ENCODE measurements at regions not wholly inside any gene's neighbourhood (a gene's known extent, or its start where the extent isn't known, plus 50 kb on each side); places are given as distances from the start of the nearest gene placed in this dataset.

GRCh38 chr2:207328944-207329386 lies 163.2 kb upstream of the KLF7 start:
- POLR2A ChIA-PET (ENCODE audit: unreplicated experiment), result no interaction called here
- peaks cover 19% of the 10 kb centered on the region for H3K4me1 ChIP-seq (replicated peaks; ENCODE audit: insufficient read depth)
- TF ChIP-seq, protein P1, sequence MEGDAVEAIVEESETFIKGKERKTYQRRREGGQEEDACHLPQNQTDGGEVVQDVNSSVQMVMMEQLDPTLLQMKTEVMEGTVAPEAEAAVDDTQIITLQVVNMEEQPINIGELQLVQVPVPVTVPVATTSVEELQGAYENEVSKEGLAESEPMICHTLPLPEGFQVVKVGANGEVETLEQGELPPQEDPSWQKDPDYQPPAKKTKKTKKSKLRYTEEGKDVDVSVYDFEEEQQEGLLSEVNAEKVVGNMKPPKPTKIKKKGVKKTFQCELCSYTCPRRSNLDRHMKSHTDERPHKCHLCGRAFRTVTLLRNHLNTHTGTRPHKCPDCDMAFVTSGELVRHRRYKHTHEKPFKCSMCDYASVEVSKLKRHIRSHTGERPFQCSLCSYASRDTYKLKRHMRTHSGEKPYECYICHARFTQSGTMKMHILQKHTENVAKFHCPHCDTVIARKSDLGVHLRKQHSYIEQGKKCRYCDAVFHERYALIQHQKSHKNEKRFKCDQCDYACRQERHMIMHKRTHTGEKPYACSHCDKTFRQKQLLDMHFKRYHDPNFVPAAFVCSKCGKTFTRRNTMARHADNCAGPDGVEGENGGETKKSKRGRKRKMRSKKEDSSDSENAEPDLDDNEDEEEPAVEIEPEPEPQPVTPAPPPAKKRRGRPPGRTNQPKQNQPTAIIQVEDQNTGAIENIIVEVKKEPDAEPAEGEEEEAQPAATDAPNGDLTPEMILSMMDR (conservative IDR thresholded peaks at IDR 0.05), result no peak
- TF ChIP-seq EZH2 (IDR thresholded peaks at IDR 0.05; ENCODE audit: low read depth), result no peak

GRCh38 chr2:207330912-207331311 lies 165.2 kb upstream of the KLF7 start:
- Histone ChIP-seq H3F3A (ENCODE audit: insufficient read depth, low read depth) (peaks cover 24% of the 10 kb centered on the region), H3K4me3 (no peak overlapping the region), H3K36me3 (ENCODE audit: low read depth) (no peaks in the 10 kb centered on the region), H2AFZ (peak overlapping the region; percentile 59; the same call in 1 of the 2 replicates), H3K9me3 (ENCODE audit: insufficient read depth, low read depth) (no peaks in the 10 kb centered on the region), H4K20me1 (ENCODE audit: insufficient read depth) (no peaks in the 10 kb centered on the region), H3K4me2 (peak overlapping the region; percentile 30), H3K27me3 (ENCODE audit: insufficient read depth, low read depth) (no peaks in the 10 kb centered on the region), H3K79me2 (ENCODE audit: low read depth) (no peaks in the 10 kb centered on the region), H3K27ac (peak overlapping the region; percentile 87), H3K4me1 (replicated peaks; ENCODE audit: insufficient read depth) (peaks cover 37% of the 10 kb centered on the region), H3K9me2 (ENCODE audit: insufficient read depth) (no peaks in the 10 kb centered on the region)
- POLR2A ChIA-PET (ENCODE audit: unreplicated experiment), result interaction anchor here (0.6 to 0.9 kb wide), 3 partner anchors 72 to 174 kb away, joined by 3 to 5 read pairs (median 3); no protein-coding TSS in a partner anchor
- no TSS peak for BruUV-seq (replicated peaks)
- DNase-seq, result peak; percentile 36 to 70
- CTCF ChIA-PET, result interaction anchor here (0.5 to 0.7 kb wide), 2 partner anchors 108 to 166 kb away, joined by 4 to 5 read pairs; no protein-coding TSS in a partner anchor
- TF ChIP-seq, protein P1 (conservative IDR thresholded peaks at IDR 0.05), result no peak
- TF ChIP-seq EZH2 (IDR thresholded peaks at IDR 0.05; ENCODE audit: low read depth), result no peak
- intact Hi-C loops (cut with micrococcal nuclease; ENCODE audit: unreplicated experiment), result loop anchor here (5.0 kb wide), 1 partner anchor 164 kb away; the partner anchor contains the start of gene KLF7

More at GRCh38 chr2:207328944-207329386, 163.2 kb upstream of the KLF7 start:
- no TSS peak for BruUV-seq (replicated peaks)
- no peaks in the 10 kb centered on the region for H3K79me2 ChIP-seq (ENCODE audit: low read depth)
- no peak for DNase-seq
- H3F3A ChIP-seq (ENCODE audit: insufficient read depth, low read depth), result peaks cover 5% of the 10 kb centered on the region; the same call in 1 of the 2 replicates
- H3K27me3 ChIP-seq (ENCODE audit: insufficient read depth, low read depth), result no peaks in the 10 kb centered on the region
- intact Hi-C loops (cut with micrococcal nuclease; ENCODE audit: unreplicated experiment), result no loop called here
- H4K20me1 ChIP-seq (ENCODE audit: insufficient read depth), result no peaks in the 10 kb centered on the region
- H3K4me3 ChIP-seq, result no peak overlapping the region
- CTCF ChIA-PET, result no interaction called here
- H3K36me3 ChIP-seq (ENCODE audit: low read depth), result no peaks in the 10 kb centered on the region
- H3K9me3 ChIP-seq (ENCODE audit: insufficient read depth, low read depth), result no peaks in the 10 kb centered on the region
- no peak overlapping the region for H3K4me2 ChIP-seq
- H3K9me2 ChIP-seq (ENCODE audit: insufficient read depth), result no peaks in the 10 kb centered on the region
- H2AFZ ChIP-seq, result no peak overlapping the region
- no peak overlapping the region for H3K27ac ChIP-seq

DNA sequence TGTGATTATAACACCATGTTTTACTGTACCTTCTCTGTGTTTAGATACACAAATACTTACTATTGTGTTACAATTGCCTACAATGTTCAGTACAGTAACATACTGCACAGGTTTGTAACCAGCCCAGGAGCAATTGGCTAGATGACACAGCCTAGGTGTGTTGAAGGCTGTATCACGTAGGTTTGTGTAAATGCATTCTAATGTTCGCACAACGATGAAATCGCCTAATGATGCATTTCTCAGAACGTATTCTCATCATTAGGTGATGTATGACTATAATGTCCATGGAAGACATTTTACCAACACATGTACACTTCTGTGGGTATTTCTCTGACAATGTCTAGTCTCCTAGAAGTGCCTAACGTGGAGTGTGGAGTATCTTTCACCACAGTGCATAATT lies 165.9 kb upstream of the KLF7 start:
- CTCF ChIA-PET, result no interaction called here
- intact Hi-C loops (cut with micrococcal nuclease; ENCODE audit: unreplicated experiment), result loop anchor here (5.0 kb wide), 1 partner anchor 164 kb away; the partner anchor contains the start of gene KLF7

More for the DNA sequence above, 165.9 kb upstream of the KLF7 start:
- Histone ChIP-seq H3K9me2 (ENCODE audit: insufficient read depth) (no peaks in the 10 kb centered on the region), H3F3A (ENCODE audit: insufficient read depth, low read depth) (peaks cover 25% of the 10 kb centered on the region), H3K36me3 (ENCODE audit: low read depth) (no peaks in the 10 kb centered on the region), H3K79me2 (ENCODE audit: low read depth) (no peaks in the 10 kb centered on the region), H3K4me3 (no peak overlapping the region), H3K27ac (no peak overlapping the region), H2AFZ (no peak overlapping the region), H3K4me1 (replicated peaks; ENCODE audit: insufficient read depth) (peaks cover 38% of the 10 kb centered on the region), H3K4me2 (no peak overlapping the region), H4K20me1 (ENCODE audit: insufficient read depth) (no peaks in the 10 kb centered on the region), H3K27me3 (ENCODE audit: insufficient read depth, low read depth) (no peaks in the 10 kb centered on the region), H3K9me3 (ENCODE audit: insufficient read depth, low read depth) (no peaks in the 10 kb centered on the region)
- no peak for DNase-seq
- no TSS peak for BruUV-seq (replicated peaks)
- POLR2A ChIA-PET (ENCODE audit: unreplicated experiment), result no interaction called here
- no peak for TF ChIP-seq EZH2 (IDR thresholded peaks at IDR 0.05; ENCODE audit: low read depth)
- TF ChIP-seq, protein P1 (conservative IDR thresholded peaks at IDR 0.05), result no peak

Measured in PC-9 (cell line).